Activated CD4-positive, alpha-beta T cell treated with anti-CD3 and anti-CD28 coated beads for 36 hours (primary cell): ENCODE measurements at regions not wholly inside any gene's neighbourhood (a gene's known extent, or its start where the extent isn't known, plus 50 kb on each side); places are given as distances from the start of the nearest gene placed in this dataset.

ENCODE experiments used
- ATAC-seq: fragments of 200-7000 bp; cut with Tn5 transposase; one replicate; pipeline ENCODE4 v1.10.0; 2021; ENCODE audit warnings: mild to moderate bottlenecking, moderate library complexity
- CTCF ChIA-PET: fragments of 350-600 bp; sonication (Branson Sonifier 250); formaldehyde crosslinking; loops from one replicate; lab custom pipeline; 2021; ENCODE audit warnings: antibody characterized with exemption; lab: Charles Lee
- POLR2A ChIA-PET: fragments of 350-600 bp; sonication (Branson Sonifier 250); formaldehyde crosslinking; loops from one replicate; lab custom pipeline; 2021; ENCODE audit warnings: antibody characterized with exemption, inconsistent platforms; lab: Charles Lee
- DNase-seq: peaks from one replicate; pipeline ENCODE4 v3.0.0-alpha.2; 2020
- H3K27ac Mint-ChIP-seq: one replicate; pipeline ENCODE4 v1.8.0; 2021; ENCODE audit warnings: mixed read lengths
- H3K27me3 Mint-ChIP-seq: one replicate; pipeline ENCODE4 v1.8.0; 2021; ENCODE audit warnings: mixed read lengths
- H3K36me3 Mint-ChIP-seq: one replicate; pipeline ENCODE4 v1.8.0; 2021; ENCODE audit warnings: low read depth, mixed read lengths
- H3K4me1 Mint-ChIP-seq: one replicate; pipeline ENCODE4 v1.8.0; 2021; ENCODE audit warnings: mixed read lengths
- H3K4me3 Mint-ChIP-seq: one replicate; pipeline ENCODE4 v1.8.0; 2021; ENCODE audit warnings: mild to moderate bottlenecking, moderate library complexity, mixed read lengths
- H3K9me3 Mint-ChIP-seq: one replicate; pipeline ENCODE4 v1.8.0; 2021; ENCODE audit warnings: low read depth, mixed read lengths
- intact Hi-C, 2 experiments: fragments of 100-400 bp; cut with DNase I in 1 of 2; cut with micrococcal nuclease in 1 of 2; formaldehyde crosslinking; loops; one replicate each; pipeline versions ENCODE4 v1.14.2 to v1.15.1; 2022 to 2024; cut with DNase I, micrococcal nuclease

DNA sequence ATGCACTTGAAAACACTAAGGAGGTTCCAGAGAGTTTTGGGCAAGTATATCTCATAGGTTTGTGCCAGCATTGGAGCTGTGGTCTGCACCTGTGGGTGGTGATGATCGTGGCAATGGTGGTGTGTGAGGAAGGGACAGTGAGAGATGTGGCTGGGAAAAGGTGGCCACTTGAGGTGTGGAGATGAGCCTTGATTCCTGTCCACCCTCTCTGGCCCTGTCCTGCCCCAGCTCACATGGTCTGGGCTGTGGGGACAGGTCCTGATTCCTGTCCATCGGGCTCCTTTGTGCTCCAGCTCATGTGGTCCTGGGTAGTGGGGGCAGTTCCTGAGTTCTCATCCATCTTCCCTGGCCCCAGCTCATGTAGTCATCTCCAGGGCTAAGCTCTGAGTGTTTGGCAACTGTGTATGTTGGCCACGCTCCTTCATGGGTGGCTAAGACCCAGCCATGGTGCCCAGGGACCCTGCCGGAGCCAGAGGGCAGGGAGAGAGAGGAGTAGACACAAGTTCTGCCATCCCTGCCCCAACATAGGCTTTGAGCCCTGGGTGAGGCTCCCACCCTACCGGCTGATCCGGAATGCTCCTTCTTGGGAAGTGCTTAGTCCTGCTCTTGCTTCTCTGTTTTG is 294.4 kb upstream of the HDAC4 start:
- H3K36me3 Mint-ChIP-seq = no peaks in the 10 kb centered on the region
- intact Hi-C loops = no loop called here
- H3K4me1 Mint-ChIP-seq = no peaks in the 10 kb centered on the region
- no peak overlapping the region for H3K27ac Mint-ChIP-seq
- no peaks in the 10 kb centered on the region for H3K27me3 Mint-ChIP-seq
- ChIA-PET POLR2A (no interaction called here), CTCF (no interaction called here)
- no peak for ATAC-seq
- no peak for DNase-seq
- H3K4me3 Mint-ChIP-seq = no peak overlapping the region
- no peaks in the 10 kb centered on the region for H3K9me3 Mint-ChIP-seq

DNA sequence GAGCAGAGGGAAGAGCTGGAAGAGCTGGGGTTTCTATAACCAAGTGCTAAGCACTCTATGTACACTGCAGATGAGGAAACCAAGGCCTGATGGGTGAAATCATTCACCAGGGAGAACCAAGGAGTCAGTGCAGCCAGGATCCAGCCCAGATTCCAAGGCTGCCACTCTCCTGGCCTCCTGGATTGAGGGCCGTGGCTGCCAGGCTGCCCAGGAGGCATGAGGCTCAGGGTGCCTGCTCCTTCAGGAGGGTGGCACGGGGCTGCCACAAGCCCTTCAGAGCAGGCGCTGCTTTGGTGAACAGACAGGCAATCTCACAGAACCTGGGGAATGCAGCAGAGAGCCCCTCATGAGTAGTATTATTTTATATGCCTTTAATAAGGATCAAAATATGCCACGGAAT is 293.7 kb upstream of the HDAC4 start:
- DNase-seq = no peak
- Mint-ChIP-seq H3K36me3 (no peaks in the 10 kb centered on the region), H3K4me1 (no peaks in the 10 kb centered on the region), H3K27me3 (no peaks in the 10 kb centered on the region), H3K27ac (no peak overlapping the region), H3K4me3 (no peak overlapping the region), H3K9me3 (no peaks in the 10 kb centered on the region)
- ChIA-PET CTCF (no interaction called here), POLR2A (no interaction called here)
- ATAC-seq = no peak
- intact Hi-C loops = no loop called here

DNA sequence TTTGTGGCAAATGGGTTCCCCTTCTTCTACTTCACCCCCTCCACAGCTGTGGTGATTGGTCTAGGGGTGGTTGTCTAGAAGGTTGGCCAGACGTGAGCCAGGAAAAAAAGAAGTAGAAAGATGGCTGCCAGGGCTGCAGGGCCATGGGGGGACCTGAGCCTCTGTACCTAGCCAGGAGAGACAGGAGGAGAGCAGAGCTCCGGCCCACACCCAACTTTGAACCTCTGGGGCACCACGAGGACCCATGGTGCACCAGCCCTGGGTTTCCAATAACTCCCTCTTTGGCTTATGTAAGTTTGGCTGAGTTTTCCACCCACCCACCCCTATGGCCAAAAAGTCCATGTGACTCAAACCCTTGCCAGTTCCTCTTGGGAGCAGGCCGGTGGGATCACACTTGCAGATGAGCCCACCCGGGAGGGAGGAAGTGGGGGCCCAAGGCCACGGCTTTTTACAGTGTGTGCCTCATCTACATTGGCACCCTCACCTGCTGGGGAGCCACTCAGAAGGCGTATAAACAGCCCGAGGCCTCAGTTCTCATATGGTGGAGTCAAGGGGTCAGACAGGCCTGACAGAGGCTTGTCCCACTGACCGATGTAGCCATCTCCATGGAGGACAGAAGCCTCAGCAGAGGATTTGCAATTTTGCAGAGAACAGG is 293.1 kb upstream of the HDAC4 start:
- no peak for ATAC-seq
- H3K9me3 Mint-ChIP-seq = no peaks in the 10 kb centered on the region
- no peaks in the 10 kb centered on the region for H3K36me3 Mint-ChIP-seq
- no peak overlapping the region for H3K4me3 Mint-ChIP-seq
- intact Hi-C loops = no loop called here
- DNase-seq = no peak
- H3K27ac Mint-ChIP-seq = no peak overlapping the region
- ChIA-PET POLR2A (no interaction called here), CTCF (no interaction called here)
- no peaks in the 10 kb centered on the region for H3K4me1 Mint-ChIP-seq
- no peaks in the 10 kb centered on the region for H3K27me3 Mint-ChIP-seq

DNA sequence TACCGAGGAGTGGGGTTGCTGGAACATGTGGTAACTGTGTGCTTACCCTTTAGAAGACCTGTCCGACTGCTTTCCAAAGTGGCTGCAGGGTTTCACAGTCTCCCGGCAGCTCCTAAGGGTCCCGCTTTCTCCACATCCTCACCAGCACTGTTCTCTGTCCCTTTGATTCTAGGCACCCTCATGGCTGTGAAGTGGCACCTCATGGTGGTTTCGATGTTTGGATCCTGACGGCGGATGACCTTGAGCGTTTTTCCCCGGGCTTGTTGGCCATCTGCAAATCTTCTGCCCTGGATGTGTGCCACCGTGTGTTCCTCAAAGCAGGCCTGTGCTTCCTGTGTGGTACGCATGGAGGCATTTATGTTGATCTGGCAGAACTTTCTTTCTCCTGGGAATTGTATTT is 292.5 kb upstream of the HDAC4 start:
- ATAC-seq = no peak
- no peak overlapping the region for H3K4me3 Mint-ChIP-seq

DNA sequence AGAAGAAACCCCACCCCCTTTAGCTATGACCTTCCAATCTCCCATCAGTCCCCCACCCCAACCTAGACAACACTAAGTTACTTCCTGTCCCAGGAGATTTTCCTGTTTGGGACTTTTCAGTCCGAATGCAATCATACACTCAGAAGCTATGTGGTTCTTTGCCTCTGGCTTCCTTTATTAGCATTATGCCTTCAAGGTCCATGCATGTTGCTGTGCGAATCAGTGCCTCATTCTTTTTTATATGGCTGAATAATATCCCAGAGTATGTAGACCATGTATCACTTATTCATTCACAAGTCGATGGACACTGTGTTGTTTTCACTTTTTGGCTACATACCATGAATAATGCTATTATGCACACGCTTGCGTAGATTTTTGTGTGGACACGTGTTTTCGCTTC is 292.1 kb upstream of the HDAC4 start:
- no peak for DNase-seq
- Mint-ChIP-seq H3K4me3 (no peak overlapping the region), H3K36me3 (no peaks in the 10 kb centered on the region), H3K27ac (no peak overlapping the region), H3K27me3 (no peaks in the 10 kb centered on the region), H3K4me1 (no peaks in the 10 kb centered on the region), H3K9me3 (no peaks in the 10 kb centered on the region)
- ChIA-PET CTCF (no interaction called here), POLR2A (no interaction called here)
- no peak for ATAC-seq
- intact Hi-C loops = no loop called here

More for the DNA sequence above, 292.5 kb upstream of the HDAC4 start:
- Mint-ChIP-seq H3K4me1 (no peaks in the 10 kb centered on the region), H3K27me3 (no peaks in the 10 kb centered on the region), H3K36me3 (no peaks in the 10 kb centered on the region), H3K9me3 (no peaks in the 10 kb centered on the region), H3K27ac (no peak overlapping the region)
- POLR2A ChIA-PET = no interaction called here
- no peak for DNase-seq
- intact Hi-C loops = no loop called here
- CTCF ChIA-PET = no interaction called here

DNA sequence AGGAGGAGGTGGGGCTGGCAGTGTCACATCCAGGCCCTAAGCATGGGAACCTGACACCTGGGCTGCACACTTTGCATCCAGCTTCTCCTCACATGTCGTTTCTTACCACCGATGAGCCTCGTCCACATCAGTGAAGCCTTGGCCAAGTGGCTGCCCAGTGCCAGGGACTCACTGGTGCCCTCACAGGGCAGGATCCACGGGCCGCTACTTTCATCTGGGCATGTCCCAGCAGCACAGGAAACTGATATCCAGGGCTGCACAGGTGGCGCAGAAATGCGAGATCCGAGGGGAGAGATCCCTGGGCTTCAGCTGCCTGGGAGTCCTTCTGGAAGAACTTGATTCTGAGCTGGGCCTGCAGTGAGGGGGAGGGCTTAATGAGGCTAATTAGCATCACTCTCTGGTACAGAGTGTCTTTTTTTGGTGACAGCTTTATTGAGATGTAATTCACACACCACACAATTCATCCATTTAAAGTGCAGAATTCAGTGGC is 291.6 kb upstream of the HDAC4 start:
- no peak for DNase-seq
- POLR2A ChIA-PET = no interaction called here
- Mint-ChIP-seq H3K27me3 (peaks cover 2% of the 10 kb centered on the region), H3K36me3 (no peaks in the 10 kb centered on the region), H3K9me3 (no peaks in the 10 kb centered on the region), H3K27ac (no peak overlapping the region), H3K4me3 (no peak overlapping the region), H3K4me1 (no peaks in the 10 kb centered on the region)
- intact Hi-C loops = no loop called here
- CTCF ChIA-PET = no interaction called here
- ATAC-seq = no peak

DNA sequence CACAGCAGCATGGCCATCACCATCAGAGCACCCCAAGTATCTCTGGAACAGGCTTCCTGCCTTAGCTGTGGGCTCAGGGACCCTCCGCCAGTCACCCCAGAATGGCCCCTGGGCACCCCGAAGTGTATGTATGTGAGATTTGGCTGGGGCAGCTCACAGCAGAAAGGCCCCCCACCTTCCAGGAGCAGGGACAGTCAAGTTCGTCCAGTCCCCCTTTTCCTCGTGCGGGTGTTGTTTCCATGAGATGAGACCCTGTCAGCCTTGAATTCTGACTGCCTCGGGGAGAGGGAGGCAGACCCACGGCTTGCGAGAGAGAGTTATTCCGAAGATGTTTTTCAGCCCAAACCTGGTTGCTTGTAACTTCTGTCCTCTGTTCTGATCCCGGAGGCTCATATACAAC is 290.9 kb upstream of the HDAC4 start:
- Mint-ChIP-seq H3K9me3 (no peaks in the 10 kb centered on the region), H3K36me3 (no peaks in the 10 kb centered on the region), H3K4me3 (no peak overlapping the region), H3K27me3 (peaks cover 2% of the 10 kb centered on the region), H3K4me1 (no peaks in the 10 kb centered on the region), H3K27ac (no peak overlapping the region)
- ChIA-PET POLR2A (interaction anchor here (0.6 kb wide), 1 partner anchor 31 kb away, joined by 5 read pairs; no protein-coding TSS in a partner anchor), CTCF (no interaction called here)
- intact Hi-C loops = no loop called here
- no peak for DNase-seq
- no peak for ATAC-seq

DNA sequence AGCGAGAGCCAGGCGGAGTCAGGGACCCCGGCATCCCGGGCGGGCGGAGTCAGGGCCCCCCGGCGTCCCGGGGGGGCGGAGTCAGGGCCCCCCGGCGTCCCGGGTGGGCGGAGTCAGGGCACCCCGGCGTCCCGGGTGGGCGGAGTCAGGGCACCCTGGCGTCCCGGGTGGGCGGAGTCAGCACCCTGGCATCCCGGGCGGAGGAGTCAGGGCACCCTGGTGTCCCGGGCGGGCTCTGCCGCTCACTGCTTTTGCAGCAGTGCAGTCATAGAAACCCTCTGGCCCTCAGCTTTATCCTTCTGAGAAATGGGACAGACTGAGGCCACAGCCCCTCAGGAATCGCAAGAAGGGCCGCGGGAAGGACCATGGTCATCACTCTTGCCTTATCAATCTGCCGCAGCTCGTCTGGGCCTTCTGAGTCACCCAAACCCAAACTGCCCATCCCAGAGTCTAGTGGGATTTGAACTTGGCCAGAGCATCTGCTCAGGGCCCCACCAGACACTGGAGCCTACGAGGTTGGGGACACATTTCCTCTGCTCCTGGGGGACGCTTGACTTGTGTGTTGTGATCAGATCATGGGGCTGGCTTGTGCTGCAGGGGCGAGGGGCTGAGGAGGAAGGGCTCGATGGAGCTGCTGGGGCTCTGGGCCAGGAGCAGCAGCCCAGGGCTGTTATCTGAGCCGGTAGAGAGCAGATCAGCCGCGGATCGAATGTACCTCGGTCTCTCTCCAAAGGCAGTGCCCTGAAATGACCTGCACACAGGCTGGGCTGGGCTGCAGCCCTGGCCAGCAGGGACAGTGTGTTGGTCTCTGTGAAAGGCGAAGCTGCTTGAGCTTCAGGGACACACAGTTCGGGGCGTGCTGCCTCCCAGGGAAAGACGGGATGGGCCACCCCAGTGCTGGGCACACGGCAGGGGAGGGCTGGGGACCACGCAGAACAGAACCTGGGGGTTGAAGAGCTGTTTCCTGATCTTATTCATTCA is 290.1 kb upstream of the HDAC4 start:
- Mint-ChIP-seq H3K4me3 (no peak overlapping the region), H3K36me3 (no peaks in the 10 kb centered on the region), H3K9me3 (no peaks in the 10 kb centered on the region), H3K27me3 (peaks cover 2% of the 10 kb centered on the region), H3K4me1 (no peaks in the 10 kb centered on the region), H3K27ac (no peak overlapping the region)
- ATAC-seq (no peak), DNase-seq (no peak)
- ChIA-PET CTCF (interaction anchor here (0.8 kb wide), 1 partner anchor 331 kb away, joined by 3 read pairs; no protein-coding TSS in a partner anchor), POLR2A (interaction anchor here (0.6 kb wide), 1 partner anchor 30 kb away, joined by 5 read pairs; no protein-coding TSS in a partner anchor)
- intact Hi-C loops = no loop called here

DNA sequence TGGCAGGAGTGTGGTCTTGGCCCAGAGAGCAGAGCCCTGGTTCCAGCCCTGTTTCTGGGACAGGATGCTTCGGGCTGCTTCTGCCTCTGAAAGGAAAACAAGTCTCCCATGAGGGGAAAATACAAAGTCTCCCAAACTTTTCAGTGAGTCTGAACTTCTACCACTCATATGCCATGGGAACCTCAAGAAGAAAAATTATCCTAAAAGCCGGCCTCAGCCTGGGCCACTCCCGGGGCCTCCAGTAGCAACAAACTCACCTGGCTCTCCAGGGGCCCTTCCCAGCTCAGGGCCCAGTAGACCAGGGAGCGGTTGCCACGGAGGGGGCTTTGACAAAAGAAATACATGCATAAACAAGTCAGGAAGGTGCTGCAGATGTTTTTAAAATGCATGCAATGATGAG is 289.2 kb upstream of the HDAC4 start:
- Mint-ChIP-seq H3K27me3 (peaks cover 8% of the 10 kb centered on the region), H3K36me3 (no peaks in the 10 kb centered on the region), H3K9me3 (no peaks in the 10 kb centered on the region), H3K4me1 (no peaks in the 10 kb centered on the region), H3K27ac (no peak overlapping the region), H3K4me3 (no peak overlapping the region)
- DNase-seq = no peak
- ATAC-seq = no peak
- ChIA-PET CTCF (interaction anchor here (0.8 kb wide), 1 partner anchor 332 kb away, joined by 3 read pairs; no protein-coding TSS in a partner anchor), POLR2A (no interaction called here)
- intact Hi-C loops = no loop called here

DNA sequence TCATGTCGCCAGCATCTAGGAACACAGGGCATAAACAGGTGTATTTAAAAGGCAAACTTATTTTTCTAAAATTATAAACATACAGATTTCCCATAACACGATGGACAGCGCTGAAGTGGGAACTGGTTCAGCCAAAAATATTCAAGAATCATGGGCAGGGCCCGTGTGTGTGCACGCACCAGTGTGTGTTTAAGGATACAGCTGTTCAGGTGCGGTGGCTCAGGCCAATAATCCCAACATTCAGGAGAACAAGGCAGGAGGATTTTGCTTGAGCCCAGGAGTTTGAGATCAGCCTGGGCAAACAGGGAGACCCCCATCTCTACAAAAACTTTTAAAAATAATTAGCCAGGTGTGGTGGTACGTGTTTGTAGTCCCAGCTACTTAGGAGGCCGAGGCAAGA is 288.6 kb upstream of the HDAC4 start:
- peaks cover 8% of the 10 kb centered on the region for H3K27me3 Mint-ChIP-seq
- CTCF ChIA-PET = interaction anchor here (0.6 kb wide), 1 partner anchor 20 kb away, joined by 3 read pairs; no protein-coding TSS in a partner anchor
- DNase-seq (no peak), ATAC-seq (no peak)
- no peak overlapping the region for H3K4me3 Mint-ChIP-seq
- no peaks in the 10 kb centered on the region for H3K9me3 Mint-ChIP-seq
- POLR2A ChIA-PET = no interaction called here
- H3K4me1 Mint-ChIP-seq = no peaks in the 10 kb centered on the region
- no peaks in the 10 kb centered on the region for H3K36me3 Mint-ChIP-seq
- intact Hi-C loops = no loop called here
- H3K27ac Mint-ChIP-seq = no peak overlapping the region

DNA sequence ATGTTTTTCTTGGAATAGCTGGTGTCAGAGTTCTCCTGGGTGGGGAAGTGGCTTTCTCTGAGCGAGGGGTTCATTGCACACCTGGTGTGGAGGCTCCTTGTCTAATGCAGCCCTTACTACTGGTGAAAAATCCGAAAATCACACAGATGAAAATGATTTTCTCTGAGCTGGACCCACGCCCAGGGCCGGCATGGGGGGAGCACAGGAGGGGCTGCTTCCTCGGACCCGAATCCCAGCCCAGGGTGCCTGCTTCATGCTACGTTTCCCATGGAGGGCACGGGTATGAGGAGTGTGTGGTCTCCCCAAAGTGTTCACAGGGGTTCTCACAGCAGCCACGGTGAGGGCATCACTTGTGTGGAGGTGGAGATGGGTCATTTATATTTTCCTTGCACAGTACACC is 288.0 kb upstream of the HDAC4 start:
- CTCF ChIA-PET = interaction anchor here (0.6 kb wide), 1 partner anchor 20 kb away, joined by 3 read pairs; no protein-coding TSS in a partner anchor
- POLR2A ChIA-PET = no interaction called here

More for the DNA sequence above, 288.0 kb upstream of the HDAC4 start:
- peaks cover 8% of the 10 kb centered on the region for H3K27me3 Mint-ChIP-seq
- H3K27ac Mint-ChIP-seq = no peak overlapping the region
- no peak overlapping the region for H3K4me3 Mint-ChIP-seq
- DNase-seq (no peak), ATAC-seq (no peak)
- no peaks in the 10 kb centered on the region for H3K36me3 Mint-ChIP-seq
- intact Hi-C loops = no loop called here
- no peaks in the 10 kb centered on the region for H3K4me1 Mint-ChIP-seq
- no peaks in the 10 kb centered on the region for H3K9me3 Mint-ChIP-seq
